GM19397 (cell line): ENCODE measurements at regions not wholly inside any gene's neighbourhood (a gene's known extent, or its start where the extent isn't known, plus 50 kb on each side); places are given as distances from the start of the nearest gene placed in this dataset.
A peak's percentile ranks its signal among the peaks of the same experiment; 100 is the strongest.
"Not testable (repeated sequence)": the region's sequence is repeated elsewhere in the genome, so short reads cannot be mapped to it uniquely, and the experiment has no call there.

Experiments
- ATAC-seq: cut with Tn5 transposase; IDR thresholded peaks from one replicate; pipeline ENCODE4 v1.9.1; 2021; ENCODE audit warnings: mild to moderate bottlenecking, moderate library complexity; ENCODE audit not compliant: unreplicated experiment

DNA sequence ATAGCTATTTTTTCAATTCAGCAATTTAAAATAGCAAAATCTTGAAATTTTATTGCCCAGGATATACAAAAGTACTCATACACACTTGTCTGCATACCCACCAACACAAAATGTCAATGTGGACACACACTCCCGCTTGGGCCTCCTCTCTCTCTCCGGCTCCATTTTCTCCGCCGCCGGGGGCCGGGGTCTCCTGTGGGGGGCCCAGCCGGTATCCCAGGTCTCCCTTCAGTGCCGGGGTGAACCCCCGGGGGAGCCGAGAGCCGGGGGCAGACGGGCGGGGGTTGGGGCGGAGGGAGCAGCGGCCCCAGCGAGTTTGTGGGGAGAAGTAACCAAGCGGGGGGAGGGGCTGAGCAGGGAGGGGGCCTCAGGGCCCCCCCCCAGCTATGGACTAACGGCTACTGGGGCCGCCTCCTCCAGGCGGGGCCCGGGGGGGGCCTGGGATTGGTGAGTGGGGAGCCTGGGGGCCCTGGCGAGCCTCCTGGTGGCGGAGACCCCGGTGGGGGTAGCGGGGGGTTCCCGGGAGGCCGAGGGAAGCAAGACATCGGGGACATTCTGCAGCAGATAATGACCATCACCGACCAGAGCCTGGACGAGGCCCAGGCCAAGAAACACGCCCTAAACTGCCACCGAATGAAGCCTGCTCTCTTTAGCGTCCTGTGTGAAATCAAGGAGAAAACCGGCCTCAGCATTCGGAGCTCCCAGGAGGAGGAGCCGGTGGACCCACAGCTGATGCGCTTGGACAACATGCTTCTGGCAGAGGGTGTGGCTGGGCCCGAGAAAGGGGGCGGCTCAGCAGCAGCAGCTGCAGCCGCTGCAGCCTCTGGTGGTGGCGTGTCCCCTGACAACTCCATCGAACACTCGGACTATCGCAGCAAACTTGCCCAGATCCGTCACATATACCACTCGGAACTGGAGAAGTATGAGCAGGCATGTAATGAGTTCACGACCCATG is 56.6 kb downstream of the CHST2 start:
- ATAC-seq = not testable (repeated sequence)

DNA sequence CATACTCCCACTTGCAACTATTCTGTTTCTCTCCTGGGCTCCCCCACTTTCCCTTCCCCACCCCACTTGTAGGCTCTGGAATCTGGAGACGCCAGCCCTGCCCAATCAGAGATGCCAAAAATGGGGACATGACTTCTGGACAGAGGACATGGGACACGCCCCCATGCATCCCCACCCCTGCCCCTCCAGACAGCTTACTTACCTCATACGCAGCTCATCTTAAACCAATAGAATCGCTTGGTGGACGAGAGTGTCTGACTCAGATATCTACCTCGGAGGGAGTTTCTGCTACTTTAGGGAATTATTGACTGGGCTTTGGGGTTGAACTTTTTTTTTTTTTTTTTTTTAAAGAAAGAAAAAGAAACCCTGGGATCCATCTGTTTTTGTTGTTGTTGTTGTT is 58.4 kb downstream of the CHST2 start:
- peak; percentile 50 for ATAC-seq

DNA sequence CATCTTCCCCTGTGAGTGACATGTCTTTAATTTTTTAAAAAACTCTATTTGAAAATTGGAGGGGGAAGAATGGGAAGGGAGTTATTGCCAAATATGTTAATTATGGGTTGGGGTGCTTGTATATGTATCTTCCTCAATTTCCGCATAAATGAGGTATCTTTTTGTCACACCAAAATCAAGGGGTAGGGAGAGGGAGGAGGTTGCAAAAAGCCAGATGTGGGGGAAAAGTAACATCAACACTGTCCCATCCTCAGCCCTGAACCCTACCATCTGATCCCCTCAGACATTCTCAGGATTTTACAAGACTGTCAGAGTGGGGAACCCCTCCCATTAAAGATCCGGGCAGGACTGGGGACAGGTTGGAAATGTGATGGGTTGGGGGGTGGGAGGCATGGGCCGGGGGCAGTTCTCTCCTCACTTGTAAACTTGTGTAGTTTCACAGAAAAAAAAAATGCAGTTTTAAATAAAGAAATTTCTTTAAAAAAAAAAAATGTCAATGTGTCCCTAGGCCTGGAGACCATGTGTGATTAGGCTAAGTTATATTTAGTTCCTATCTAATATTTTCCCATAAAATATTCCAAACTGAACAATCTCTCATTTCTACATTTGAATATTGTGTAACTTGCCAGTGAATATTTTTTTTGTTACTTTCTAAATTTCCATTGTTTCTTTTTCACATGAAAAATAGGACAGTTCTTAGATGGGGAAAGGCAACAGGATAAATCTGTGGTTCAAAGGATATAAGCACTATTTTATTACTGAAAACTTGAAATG is 59.4 kb downstream of the CHST2 start:
- not testable (repeated sequence) for ATAC-seq

DNA sequence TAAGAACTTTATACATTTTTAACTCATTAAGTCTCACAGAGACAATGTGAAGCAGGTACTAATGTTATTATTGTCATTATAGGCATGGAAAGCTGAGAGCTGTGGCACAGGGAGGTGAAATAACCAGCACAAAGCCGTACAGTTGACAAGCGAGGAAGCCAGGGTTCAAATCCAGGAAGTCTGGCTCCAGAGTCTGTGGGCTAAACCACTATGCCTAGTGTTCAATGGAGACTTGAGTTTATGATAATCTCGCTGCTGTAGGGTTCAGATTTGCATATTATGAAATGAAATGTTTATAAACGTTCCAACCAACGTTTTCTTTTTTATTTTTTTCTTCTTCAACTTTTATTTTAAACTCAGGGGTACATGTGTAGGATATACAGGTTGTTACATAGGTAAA is 60.0 kb downstream of the CHST2 start:
- ATAC-seq = no peak

DNA sequence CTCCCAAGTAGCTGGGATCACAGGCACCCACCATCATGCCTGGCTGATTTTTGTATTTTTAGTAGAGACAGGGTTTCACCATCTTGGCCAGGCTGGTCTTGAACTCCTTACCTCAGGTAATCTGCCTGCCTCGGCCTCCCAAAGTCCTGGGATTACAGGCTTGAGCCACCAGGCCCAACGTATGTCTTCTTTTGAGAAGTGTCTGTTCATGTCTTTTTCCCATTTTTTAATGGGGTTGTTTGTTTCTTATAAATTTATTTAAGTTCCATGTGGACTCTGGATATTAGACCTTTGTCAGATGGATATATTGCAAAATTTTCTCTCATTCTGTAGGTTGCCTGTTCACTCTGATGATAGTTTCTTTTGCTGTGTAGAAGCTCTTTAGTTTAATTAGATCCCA is 61.3 kb downstream of the CHST2 start:
- ATAC-seq = not testable (repeated sequence)

DNA sequence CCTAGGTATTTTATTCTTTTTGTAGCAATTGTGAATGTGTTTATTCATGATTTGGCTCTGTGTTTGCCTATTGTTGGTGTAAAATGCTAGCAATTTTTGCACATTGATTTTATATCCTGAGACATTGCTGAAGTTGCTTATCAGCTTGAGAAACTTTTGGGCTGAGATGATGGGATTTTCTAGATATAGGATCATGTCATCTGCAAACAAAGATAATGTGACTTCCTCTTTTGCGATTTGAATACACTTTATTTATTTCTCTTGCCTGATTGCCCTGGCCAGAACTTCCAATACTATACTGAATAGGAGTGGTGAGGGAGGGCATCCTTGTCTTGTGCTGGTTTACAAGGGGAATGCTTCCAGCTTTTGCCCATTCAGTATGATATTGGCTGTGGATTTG is 62.4 kb downstream of the CHST2 start:
- not testable (repeated sequence) for ATAC-seq

DNA sequence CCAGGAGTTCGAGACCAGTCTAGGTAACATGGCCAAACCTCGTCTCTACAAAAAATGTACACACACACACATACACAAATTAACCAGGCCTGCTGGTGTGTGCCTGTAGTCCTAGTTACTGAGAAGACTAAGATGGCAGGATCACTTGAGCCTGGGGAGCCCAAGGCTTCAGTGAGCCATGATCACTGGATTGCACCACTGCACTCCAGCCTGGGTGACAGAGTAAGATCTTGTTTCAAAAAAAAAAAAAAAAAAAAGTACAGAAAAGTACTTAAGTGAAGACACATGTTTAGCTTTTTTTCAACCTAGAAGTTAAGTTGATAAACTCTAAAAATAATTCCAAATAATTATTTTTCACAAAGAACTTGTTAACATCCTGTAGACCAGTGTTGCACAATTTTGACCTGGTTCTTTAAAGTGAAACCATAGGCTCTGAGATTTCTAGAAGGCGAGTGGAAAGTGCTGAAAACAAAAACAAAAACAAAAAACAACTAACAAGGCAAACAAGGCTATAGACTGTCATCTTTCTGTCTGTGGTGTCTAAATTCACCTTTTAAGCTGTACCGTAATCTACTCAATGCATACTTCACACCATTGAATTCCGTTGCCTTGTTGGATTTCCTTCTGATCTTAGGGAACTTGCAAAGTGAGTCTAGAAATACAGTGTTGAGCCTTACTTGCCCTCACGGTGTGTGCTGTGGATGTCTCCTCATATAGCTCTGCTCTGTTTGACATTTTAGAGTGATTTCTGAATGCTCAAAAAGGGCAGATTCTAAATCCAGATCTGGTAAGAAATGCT is 63.5 kb downstream of the CHST2 start:
- ATAC-seq = no peak

DNA sequence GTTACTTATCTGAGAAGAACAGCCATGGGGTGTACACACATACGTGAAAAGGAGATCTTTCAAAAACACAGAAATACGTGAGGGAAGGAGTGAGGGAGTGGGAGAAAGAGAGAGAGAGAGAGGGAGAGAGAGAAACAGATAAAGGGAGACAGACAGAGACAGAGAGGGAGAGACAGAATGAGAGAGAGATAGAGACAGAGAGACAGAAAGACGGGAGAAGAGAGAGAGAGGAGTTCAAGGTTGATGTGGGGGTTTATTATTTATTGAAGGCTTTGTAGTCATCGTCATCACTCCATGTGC is 64.0 kb downstream of the CHST2 start:
- ATAC-seq = no peak

DNA sequence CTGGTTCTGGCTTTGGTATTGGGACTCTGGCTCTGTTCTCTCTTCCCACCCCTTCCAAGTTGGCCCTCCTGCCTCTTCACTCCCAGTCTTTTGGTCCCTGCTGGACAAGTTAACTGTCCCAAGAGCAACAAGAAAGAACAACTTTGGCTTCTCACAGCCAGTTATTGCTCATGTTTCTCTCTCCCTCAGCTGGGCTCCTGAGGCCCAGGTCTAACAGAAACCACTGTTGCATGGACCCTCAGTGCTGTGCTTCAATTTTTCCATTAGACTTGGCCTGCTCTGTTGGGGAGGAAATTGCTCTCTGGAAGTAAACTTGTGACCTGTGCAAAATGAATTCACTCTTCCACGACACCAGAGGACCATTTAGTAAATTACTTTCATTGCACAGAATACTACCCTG is 64.5 kb downstream of the CHST2 start:
- no peak for ATAC-seq

DNA sequence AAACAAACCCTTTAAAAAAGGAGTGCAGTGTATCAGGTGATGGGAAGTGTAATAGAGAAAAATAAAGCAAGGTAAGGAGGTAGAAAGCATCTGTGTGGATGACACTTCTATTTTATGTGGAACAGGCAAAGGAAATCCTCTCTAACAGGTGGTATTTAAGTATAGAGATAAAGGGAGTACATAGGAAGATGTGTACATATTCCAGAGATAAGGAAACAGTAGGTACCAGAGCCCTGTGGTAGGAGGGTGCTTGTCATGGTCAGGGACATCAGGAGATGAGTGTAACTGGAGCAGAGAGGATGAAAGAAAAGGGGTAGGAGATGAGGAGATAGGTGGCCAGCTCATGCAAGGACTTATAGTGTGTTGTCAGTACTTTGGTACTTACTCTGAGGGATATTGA is 65.8 kb downstream of the CHST2 start:
- no peak for ATAC-seq

DNA sequence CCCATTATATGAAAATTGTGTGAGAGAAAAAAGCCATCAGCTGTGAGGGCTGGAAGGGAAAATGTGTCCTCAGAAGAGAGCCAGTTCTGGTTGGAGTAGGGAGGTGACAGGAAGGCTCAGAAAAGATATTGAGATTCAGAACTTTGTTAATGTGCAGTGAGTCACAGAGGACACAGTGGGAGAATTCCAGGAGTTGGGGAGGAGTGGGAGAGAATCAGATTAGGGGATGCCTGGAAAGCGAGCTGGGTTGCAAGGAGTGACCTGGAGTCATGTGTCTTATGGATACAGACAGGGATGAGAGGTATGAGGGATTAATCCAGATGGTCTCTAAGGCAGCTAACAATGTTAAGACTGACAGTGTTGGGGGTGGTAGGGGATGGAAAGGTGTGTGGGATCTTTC is 67.5 kb downstream of the CHST2 start:
- no peak for ATAC-seq

DNA sequence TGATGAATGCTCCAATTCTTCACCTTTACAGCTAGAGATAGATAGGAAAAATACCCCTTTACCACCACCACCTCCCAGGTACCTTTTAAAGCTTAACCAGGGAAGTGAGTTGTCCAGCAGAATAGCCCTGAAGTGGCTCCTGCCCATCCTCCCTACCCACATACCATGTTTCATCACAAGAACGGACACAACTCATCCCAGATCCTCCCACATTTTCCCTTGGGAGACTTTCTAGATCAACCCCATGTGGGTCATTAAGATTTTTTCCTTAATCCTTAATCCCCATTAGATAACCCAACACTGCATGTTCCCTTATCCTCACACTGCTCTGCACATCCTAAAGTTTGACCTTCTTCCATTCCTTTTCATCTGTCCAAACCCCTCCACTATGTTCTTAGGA is 69.3 kb downstream of the CHST2 start:
- ATAC-seq = no peak

DNA sequence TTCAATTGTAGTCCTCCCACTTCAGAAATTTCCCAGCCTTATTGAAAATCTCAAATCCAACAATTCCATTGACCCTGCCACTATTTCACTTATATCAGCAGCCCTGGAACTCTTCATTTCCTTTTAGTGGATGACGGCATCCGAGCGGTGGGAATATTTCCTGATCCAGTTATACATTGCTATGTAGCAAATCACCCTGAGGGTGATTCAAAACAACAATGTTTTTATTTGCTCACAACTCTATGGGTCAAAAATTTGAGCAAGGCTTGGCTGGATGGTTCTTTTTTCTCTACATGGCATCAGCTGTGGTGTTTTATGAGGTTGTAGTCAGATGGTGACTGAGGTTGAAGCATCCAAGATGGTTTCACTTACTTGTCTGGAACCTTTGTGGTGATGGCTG is 70.5 kb downstream of the CHST2 start:
- ATAC-seq = no peak

DNA sequence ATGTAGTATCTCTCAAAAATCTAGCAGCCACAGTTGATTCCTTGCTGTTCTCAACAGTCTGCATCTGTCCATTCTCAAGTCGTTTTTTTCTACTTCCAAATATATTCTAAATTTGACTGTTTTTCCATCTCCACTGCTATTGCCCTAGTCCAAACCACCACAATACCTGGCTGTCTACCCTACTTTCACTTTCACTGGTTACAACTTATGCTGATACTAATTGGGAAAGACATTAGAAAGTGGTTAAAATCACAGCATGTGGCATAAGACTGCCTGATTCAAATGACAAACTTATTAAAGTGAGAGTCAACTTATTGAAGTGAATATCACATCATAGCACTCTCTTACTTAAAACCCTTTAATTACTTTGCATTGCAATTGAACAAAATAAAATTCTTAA is 72.6 kb downstream of the CHST2 start:
- no peak for ATAC-seq

DNA sequence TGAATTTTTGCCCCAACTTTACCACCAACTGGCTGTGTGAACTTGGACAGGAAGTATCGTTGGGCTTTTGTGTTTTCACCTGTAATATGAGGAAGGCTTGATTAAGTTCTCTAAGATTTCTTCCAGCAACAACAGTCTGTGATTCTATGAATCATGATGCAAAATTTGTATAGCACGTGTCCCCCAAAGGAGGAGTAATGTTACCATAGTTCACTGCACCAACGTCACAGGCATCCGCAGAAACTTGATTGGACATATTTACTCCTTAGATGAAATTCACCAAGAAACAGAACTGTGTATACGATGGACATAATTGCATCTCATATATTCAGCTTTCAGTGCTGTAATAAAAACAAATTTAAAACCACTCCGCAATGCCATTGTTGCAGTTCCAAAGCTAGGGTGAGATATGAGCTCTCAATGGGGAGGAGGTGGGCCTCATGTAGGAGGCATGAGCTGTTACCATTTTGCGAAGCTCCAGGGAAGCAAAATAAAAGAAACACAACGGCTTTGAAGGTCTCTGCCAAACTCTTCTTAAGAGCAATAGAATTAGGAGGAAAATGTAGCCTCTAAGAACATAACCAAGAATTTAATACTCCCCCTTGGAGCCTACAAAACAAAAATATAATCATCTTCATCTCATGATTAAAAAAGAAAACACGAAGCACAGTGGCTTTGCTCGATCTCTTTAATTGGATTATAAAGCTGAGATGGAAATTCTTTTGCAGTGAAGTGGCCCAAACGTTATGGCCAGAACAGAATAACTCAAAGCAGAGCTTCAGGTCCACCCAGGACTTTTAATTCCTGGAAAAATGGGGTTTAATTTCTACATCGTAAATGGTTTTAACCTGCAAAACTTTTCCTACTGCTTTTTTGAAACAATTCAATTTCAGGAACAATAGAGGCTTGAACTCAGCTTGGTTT is 80.7 kb downstream of the CHST2 start:
- no peak for ATAC-seq

DNA sequence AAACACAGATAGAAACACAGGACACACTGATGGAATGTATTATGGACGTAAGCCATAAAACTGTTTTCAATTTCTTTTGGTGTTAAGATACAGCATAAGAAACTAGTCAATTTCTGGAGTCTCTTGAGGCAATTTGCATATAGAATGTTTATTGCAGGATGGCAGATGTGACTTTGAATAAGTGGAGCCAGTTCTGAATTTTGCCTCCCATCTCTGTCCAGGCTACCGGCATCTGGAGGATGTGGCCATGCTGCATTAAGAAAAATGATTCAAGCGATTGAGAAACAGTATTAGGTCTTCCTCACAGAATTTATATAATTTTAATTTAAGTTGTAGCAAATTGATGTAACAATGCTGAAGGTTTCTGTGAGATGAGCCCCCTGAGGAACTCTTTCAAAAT is 81.5 kb downstream of the CHST2 start:
- no peak for ATAC-seq

DNA sequence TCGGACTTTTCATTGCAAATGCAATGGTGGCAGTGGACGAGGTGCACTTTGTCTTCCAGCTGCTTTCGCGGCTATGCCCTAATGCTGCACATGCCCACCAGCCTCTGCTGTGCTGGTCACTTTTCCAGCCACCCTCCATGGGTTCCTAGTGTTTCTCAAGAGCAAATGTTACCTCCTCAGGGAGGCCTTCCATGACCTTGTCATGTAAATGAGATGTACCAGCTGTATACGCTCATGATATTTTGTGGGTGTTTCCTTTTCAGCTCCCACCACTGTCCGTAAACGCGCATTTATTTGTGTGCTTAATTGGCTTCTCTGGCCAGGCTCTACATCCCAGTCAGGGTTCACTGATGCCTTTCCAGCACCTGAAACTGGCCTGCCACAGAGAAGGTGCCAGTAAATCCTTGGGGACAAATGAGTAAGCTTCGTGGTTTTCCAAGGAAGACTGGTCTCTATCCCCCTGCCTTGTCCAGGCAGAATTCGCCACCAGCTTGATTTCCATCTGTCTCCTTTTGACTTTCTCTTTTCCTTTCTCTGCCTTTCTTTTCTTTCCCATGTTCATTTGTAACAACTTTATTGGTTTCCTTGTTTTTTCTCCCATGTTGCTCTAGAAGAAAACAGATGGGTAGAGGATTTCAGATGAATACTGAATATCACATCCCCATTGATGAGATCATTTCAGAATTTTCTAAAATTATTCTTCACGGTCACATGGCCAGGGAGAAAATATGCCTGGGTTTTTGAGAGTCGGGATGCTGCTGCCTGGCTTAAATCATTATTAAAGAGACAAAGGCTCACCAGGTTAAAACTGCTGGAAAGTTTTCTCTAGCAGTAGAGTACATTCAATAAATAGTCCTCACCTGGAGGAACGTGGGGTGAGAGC is 82.5 kb downstream of the CHST2 start:
- no peak for ATAC-seq

DNA sequence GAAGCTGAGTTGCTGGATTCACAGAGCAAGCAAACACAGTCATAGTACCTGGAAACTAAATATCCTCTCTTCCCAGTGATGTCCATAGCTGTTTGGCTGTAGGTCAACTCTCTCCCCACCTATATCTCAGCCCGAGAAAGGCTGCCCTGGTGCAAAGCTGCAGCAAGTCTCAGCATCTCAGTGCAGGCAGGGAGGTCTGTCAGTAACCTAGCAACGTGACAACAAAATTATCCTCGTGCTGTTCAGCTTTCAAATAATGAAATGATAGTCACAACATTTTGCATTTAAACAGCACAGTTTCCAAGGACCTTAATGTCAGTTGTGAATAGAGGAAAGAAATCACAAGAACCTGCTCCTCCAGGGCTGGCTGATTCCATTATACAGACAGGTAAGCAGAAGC is 83.6 kb downstream of the CHST2 start:
- ATAC-seq = no peak

DNA sequence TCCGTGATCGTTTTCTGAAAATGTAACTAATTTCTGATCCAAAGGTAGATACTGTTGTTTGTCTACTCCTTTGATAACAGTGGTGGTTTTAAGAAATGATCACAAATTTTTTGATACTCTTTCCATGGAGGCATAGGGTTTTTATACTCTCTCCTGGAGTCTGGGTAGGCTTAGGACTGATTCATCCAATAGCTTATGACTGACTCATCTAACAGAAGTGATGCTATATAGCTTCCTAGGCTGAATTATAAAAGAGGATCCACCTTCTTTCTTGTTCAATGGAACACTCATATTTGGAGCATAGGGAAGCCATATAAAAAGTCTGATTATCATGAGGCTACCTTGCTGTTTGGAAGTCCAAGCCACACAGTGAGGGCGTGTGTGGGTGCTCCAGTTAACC is 84.3 kb downstream of the CHST2 start:
- no peak for ATAC-seq

DNA sequence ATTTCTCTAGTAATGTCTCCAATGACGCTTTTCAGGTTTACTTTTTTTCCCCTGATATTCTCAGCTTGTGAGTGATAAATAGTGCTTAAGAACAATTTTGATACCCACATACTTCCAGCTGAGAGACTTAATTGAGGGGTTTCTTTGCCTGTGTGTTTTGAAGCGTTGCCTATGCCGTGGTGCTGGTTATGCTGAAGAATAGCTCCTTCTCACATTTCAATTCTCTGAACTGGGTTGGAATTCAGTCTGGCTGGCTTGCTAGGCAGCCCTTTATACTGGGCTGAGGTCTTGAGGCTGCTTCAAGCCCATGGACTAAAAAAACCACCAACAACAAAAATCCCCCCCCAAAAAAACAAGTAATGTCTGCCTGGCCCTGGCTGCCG is 87.4 kb downstream of the CHST2 start:
- ATAC-seq = no peak
